IMR-90 (cell line): ENCODE measurements at regions not wholly inside any gene's neighbourhood (a gene's known extent, or its start where the extent isn't known, plus 50 kb on each side); places are given as distances from the start of the nearest gene placed in this dataset.

ENCODE experiments used
- BHLHE40 ChIP-seq: fragments of 150-350 bp; IDR thresholded peaks from 2 replicates; pipeline ENCODE4 v1.6.1; 2016; ENCODE audit warnings: mild to moderate bottlenecking, low read depth, low read length
- CTCF ChIP-seq: conservative IDR thresholded peaks from 2 replicates; pipeline ENCODE4 v1.5.1; 2012; ENCODE audit warnings: mild to moderate bottlenecking, low read depth, low read length, improper control_type of control experiment
- MAZ ChIP-seq: IDR thresholded peaks from 2 replicates; pipeline ENCODE4 v1.6.1; 2012; ENCODE audit warnings: low read depth, mild to moderate bottlenecking, low read length, improper control_type of control experiment, moderate library complexity, borderline replicate concordance
- NFE2L2 ChIP-seq: fragments of 150-350 bp; IDR thresholded peaks from 2 replicates; pipeline ENCODE4 v1.6.1; 2016; ENCODE audit warnings: low read depth, mild to moderate bottlenecking, low read length
- POLR2A ChIP-seq: IDR thresholded peaks from 2 replicates; pipeline ENCODE4 v1.6.1; 2012; ENCODE audit warnings: mild to moderate bottlenecking, low read depth, low read length
- RCOR1 ChIP-seq: IDR thresholded peaks from 2 replicates; pipeline ENCODE4 v1.6.1; 2012; ENCODE audit warnings: mild to moderate bottlenecking, low read length, improper control_type of control experiment; ENCODE audit not compliant: insufficient replicate concordance
- TF ChIP-seq, protein P1 (sequence below): fragments of 150-350 bp; IDR thresholded peaks from 2 replicates; pipeline ENCODE4 v1.6.1; 2016; ENCODE audit warnings: low read depth, mild to moderate bottlenecking, low read length, moderate library complexity, borderline replicate concordance

- TF ChIP-seq BHLHE40 (no peak), POLR2A (no peak), CTCF (no peak), RCOR1 (no peak), NFE2L2 (no peak), MAZ (no peak)
- TF ChIP-seq, protein P1, sequence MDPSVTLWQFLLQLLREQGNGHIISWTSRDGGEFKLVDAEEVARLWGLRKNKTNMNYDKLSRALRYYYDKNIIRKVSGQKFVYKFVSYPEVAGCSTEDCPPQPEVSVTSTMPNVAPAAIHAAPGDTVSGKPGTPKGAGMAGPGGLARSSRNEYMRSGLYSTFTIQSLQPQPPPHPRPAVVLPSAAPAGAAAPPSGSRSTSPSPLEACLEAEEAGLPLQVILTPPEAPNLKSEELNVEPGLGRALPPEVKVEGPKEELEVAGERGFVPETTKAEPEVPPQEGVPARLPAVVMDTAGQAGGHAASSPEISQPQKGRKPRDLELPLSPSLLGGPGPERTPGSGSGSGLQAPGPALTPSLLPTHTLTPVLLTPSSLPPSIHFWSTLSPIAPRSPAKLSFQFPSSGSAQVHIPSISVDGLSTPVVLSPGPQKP: no peak
These were observed 549.7 kb upstream of the ADGRL4 start for GRCh38 chr1:79556189-79556588.
